OCI-LY7 (cell line): ENCODE measurements at regions not wholly inside any gene's neighbourhood (a gene's known extent, or its start where the extent isn't known, plus 50 kb on each side); places are given as distances from the start of the nearest gene placed in this dataset.

Experiments used
- BruUV-seq: library from RNA; stranded (reverse); fragments of 400-500 nt; replicated peaks from 2 replicates; lab custom pipeline; 2021; lab: Mats Ljungman, UMichigan
- CTCF ChIA-PET: fragments of 300-600 bp; sonication (Branson Sonifier 250); formaldehyde crosslinking; loops from one replicate; lab custom pipeline; 2022; ENCODE audit warnings: antibody characterized with exemption; ENCODE audit not compliant: unreplicated experiment; lab: Charles Lee
- POLR2A ChIA-PET: fragments of 300-600 bp; sonication (Branson Sonifier 250); formaldehyde crosslinking; loops from one replicate; lab custom pipeline; 2022; ENCODE audit warnings: antibody characterized with exemption; lab: Charles Lee
- DNase-seq: peaks from one replicate; pipeline ENCODE4 v3.0.0-alpha.2; 2015; ENCODE audit warnings: low spot score
- H2AFZ ChIP-seq: fragments of 200-600 bp; sonication (generic), shearing (Covaris generic); 2 replicates; pipeline ENCODE4 v1.6.1; 2014; ENCODE audit warnings: mild to moderate bottlenecking, antibody characterized with exemption, low read length, moderate library complexity
- H3K27ac ChIP-seq: fragments of 200-600 bp; sonication (generic); 2 replicates; pipeline ENCODE4 v1.5.1; 2014; ENCODE audit warnings: mixed run types, low read depth, mild to moderate bottlenecking, moderate library complexity, low read length, inconsistent platforms; ENCODE audit not compliant: poor library complexity, severe bottlenecking
- H3K36me3 ChIP-seq: fragments of 200-600 bp; sonication (generic); 2 replicates; pipeline ENCODE4 v1.6.1; 2014; ENCODE audit warnings: mild to moderate bottlenecking, antibody characterized with exemption, low read length, moderate library complexity, mixed read lengths; ENCODE audit not compliant: insufficient read depth
- H3K4me1 ChIP-seq: fragments of 200-600 bp; sonication (generic); 2 replicates; pipeline ENCODE4 v1.5.1; 2014; ENCODE audit warnings: mild to moderate bottlenecking, low read length; ENCODE audit not compliant: insufficient read depth, poor library complexity, severe bottlenecking
- H3K4me2 ChIP-seq: fragments of 200-600 bp; sonication (generic); 2 replicates; pipeline ENCODE4 v1.6.1; 2014; ENCODE audit warnings: mild to moderate bottlenecking, low read length
- H3K4me3 ChIP-seq: fragments of 200-600 bp; sonication (generic); 2 replicates; pipeline ENCODE4 v1.5.1; 2014; ENCODE audit warnings: mild to moderate bottlenecking, low read depth, low read length; ENCODE audit not compliant: poor library complexity, severe bottlenecking
- H3K79me2 ChIP-seq: fragments of 200-600 bp; sonication (generic); 2 replicates; pipeline ENCODE4 v1.6.1; 2016; ENCODE audit warnings: low read depth, mild to moderate bottlenecking, low read length, moderate library complexity, mixed read lengths; ENCODE audit not compliant: insufficient read depth
- H3K9me2 ChIP-seq: fragments of 200-600 bp; sonication (generic); 2 replicates; pipeline ENCODE4 v1.6.1; 2016; ENCODE audit warnings: mild to moderate bottlenecking, low read length, mixed read lengths; ENCODE audit not compliant: insufficient read depth
- H3K9me3 ChIP-seq: fragments of 200-600 bp; sonication (generic); 2 replicates; pipeline ENCODE4 v1.6.1; 2014; ENCODE audit warnings: mild to moderate bottlenecking, mixed run types, low read length, mixed read lengths
- H4K20me1 ChIP-seq: fragments of 200-600 bp; sonication (generic); 2 replicates; pipeline ENCODE4 v1.6.1; 2014; ENCODE audit warnings: mild to moderate bottlenecking, antibody characterized with exemption, low read length, moderate library complexity, mixed read lengths; ENCODE audit not compliant: insufficient read depth
- CTCF ChIP-seq: fragments of 200-600 bp; sonication (generic); conservative IDR thresholded peaks from 2 replicates; pipeline ENCODE4 v1.5.1; 2014; ENCODE audit warnings: mild to moderate bottlenecking, antibody characterized with exemption, low read length, moderate library complexity, mixed read lengths
- EZH2phosphoT487 ChIP-seq: fragments of 200-600 bp; sonication (generic); IDR thresholded peaks from 2 replicates; pipeline ENCODE4 v1.6.1; 2018; ENCODE audit warnings: low read depth, borderline replicate concordance, mild to moderate bottlenecking, mixed run types, antibody characterized with exemption, low read length, moderate library complexity, mixed read lengths
- intact Hi-C: fragments of 100-400 bp; cut with micrococcal nuclease; formaldehyde crosslinking; loops from one replicate; pipeline ENCODE4 v1.10.0; 2022; ENCODE audit not compliant: unreplicated experiment

GRCh38 chr6:134701301-134701700 is 248.6 kb downstream of the ALDH8A1 start:
- POLR2A ChIA-PET: interaction anchor here (0.5 kb wide), 1 partner anchor 107 kb away, joined by 6 read pairs; no protein-coding TSS in a partner anchor

GRCh38 chr6:134698228-134698627 is 251.7 kb downstream of the ALDH8A1 start:
- no peak for TF ChIP-seq CTCF
- TF ChIP-seq EZH2phosphoT487: no peak
- Histone ChIP-seq H3K27ac (no peak overlapping the region), H3K4me3 (no peak overlapping the region), H2AFZ (no peak overlapping the region), H3K79me2 (no peaks in the 10 kb centered on the region), H3K9me3 (no peaks in the 10 kb centered on the region), H4K20me1 (no peaks in the 10 kb centered on the region), H3K9me2 (no peaks in the 10 kb centered on the region), H3K4me2 (no peak overlapping the region), H3K4me1 (no peaks in the 10 kb centered on the region), H3K36me3 (no peaks in the 10 kb centered on the region)
- no TSS peak for BruUV-seq
- DNase-seq: no peak
- intact Hi-C loops: no loop called here
- ChIA-PET POLR2A (interaction anchor here (0.6 to 0.7 kb wide), 2 partner anchors 27 to 108 kb away, joined by 3 read pairs; no protein-coding TSS in a partner anchor), CTCF (no interaction called here)

More at GRCh38 chr6:134701301-134701700, 248.6 kb downstream of the ALDH8A1 start:
- no TSS peak for BruUV-seq
- H3K79me2 ChIP-seq: no peaks in the 10 kb centered on the region
- DNase-seq: no peak
- no peak for TF ChIP-seq CTCF
- no peak for TF ChIP-seq EZH2phosphoT487
- H3K4me2 ChIP-seq: no peak overlapping the region
- H3K4me3 ChIP-seq: no peak overlapping the region
- H3K36me3 ChIP-seq: no peaks in the 10 kb centered on the region
- H2AFZ ChIP-seq: no peak overlapping the region
- intact Hi-C loops: no loop called here
- CTCF ChIA-PET: no interaction called here
- no peaks in the 10 kb centered on the region for H3K9me2 ChIP-seq
- H3K9me3 ChIP-seq: no peaks in the 10 kb centered on the region
- no peaks in the 10 kb centered on the region for H4K20me1 ChIP-seq
- no peaks in the 10 kb centered on the region for H3K4me1 ChIP-seq
- H3K27ac ChIP-seq: no peak overlapping the region

- CTCF ChIA-PET: no interaction called here
- H3K79me2 ChIP-seq: no peaks in the 10 kb centered on the region
- no TSS peak for BruUV-seq
- H3K36me3 ChIP-seq: no peaks in the 10 kb centered on the region
- H3K9me3 ChIP-seq: no peaks in the 10 kb centered on the region
- no peak overlapping the region for H2AFZ ChIP-seq
- no peaks in the 10 kb centered on the region for H4K20me1 ChIP-seq
- no peak overlapping the region for H3K27ac ChIP-seq
- no peak overlapping the region for H3K4me2 ChIP-seq
- DNase-seq: no peak
- TF ChIP-seq CTCF (no peak), EZH2phosphoT487 (no peak)
- no peaks in the 10 kb centered on the region for H3K4me1 ChIP-seq
- intact Hi-C loops: no loop called here
- H3K9me2 ChIP-seq: no peaks in the 10 kb centered on the region
- no peak overlapping the region for H3K4me3 ChIP-seq
- POLR2A ChIA-PET: interaction anchor here (0.8 kb wide), 1 partner anchor 33 kb away, joined by 4 read pairs; no protein-coding TSS in a partner anchor
Observed at GRCh38 chr6:134692008-134692407, 257.9 kb downstream of the ALDH8A1 start.
